Putamen (tissue), 1 donor: ENCODE measurements at regions not wholly inside any gene's neighbourhood (a gene's known extent, or its start where the extent isn't known, plus 50 kb on each side); places are given as distances from the start of the nearest gene placed in this dataset.
A peak's percentile ranks its signal among the peaks of the same experiment; 100 is the strongest.
"Not testable (repeated sequence)": the region's sequence is repeated elsewhere in the genome, so short reads cannot be mapped to it uniquely, and the experiment has no call there.

ENCODE experiments used
- DNase-seq: peaks from one replicate; pipeline ENCODE4 v3.0.0-alpha.2; 2016; ENCODE audit warnings: low spot score

GRCh38 chrX:132302687-132303086 lies 83.4 kb upstream of the RAP2C start:
- not testable (repeated sequence) for DNase-seq

DNA sequence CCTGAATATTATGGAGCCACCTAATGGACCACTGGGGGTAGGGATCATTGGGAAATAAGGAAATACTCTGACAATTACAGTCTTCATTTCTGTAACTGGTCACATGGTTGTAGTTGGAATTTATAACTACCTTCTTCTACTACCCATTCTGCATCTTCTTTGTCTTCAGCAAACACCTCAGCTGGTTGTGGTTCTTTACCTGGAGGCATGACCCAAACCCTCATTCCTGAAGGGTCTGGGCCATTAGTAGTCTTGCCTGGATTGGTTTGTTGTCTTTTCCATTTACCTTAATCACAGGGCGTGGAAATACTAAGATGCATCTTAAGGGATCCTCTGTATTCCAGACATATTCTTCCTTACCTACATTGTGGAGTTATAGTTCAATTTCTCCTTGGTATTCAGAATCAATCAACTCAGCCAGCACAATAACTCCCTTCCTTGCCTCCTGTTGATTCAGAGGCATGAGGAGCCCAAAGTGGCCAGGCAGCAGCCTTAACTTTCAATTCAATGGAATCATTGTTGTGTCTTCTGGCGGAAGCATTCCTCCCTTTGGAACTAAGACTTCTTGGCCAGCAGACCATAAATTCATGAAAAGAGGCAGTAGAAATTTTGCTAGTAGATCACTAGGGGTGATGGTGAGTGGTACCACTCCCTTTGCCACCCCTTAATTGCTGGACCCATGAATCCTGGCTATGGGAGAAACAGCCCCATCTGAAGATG lies 75.7 kb upstream of the RAP2C start:
- DNase-seq: no peak

DNA sequence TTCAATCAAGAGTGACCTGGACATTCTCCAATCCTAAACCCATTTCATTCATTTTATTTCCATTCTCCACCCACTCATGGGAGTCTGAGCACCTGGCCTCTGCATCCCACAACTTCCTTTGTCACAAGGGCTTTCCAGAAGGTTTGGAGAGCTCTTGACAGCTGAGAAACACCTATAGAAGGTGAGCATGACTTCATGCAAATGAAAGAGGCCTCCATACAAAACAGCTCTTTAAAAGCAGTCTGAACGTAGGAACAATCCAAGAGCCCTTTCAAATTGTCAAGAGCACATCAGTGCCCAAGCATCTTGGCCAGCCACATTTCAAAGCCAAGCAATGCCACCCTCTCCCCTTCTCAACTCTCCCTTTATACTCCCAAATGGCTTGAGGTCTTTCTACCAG lies 74.9 kb upstream of the RAP2C start:
- no peak for DNase-seq

GRCh38 chrX:132292793-132293192 lies 73.5 kb upstream of the RAP2C start:
- DNase-seq: peak; percentile 31

GRCh38 chrX:132277953-132278614 lies 58.8 kb upstream of the RAP2C start:
- DNase-seq: no peak

GRCh38 chrX:132272826-132273225 lies 53.6 kb upstream of the RAP2C start:
- no peak for DNase-seq

- DNase-seq: no peak
Measured at GRCh38 chrX:132271311-132271778, 52.1 kb upstream of the RAP2C start.

DNA sequence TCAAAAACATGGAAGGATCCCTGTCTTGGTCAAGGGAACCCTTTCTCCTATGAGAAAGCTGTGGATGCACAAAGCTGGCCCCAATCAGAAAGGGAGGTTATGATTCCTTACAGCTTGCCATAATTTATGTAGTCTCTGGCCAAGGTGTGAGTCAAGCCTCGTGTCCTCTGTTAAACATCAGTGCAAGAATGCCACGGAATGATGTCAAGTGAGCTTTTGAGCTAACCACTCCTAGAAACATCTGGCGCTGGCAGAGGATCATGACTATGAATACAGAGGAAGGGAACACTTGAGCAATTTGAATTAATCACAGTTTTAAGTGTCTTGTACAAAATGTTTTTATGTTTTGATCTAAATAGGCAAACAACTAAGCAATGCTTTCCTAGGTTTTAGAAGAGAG lies 51.5 kb upstream of the RAP2C start:
- DNase-seq: no peak

GRCh38 chrX:132270021-132270420 lies 50.8 kb upstream of the RAP2C start:
- DNase-seq: no peak
